Pulmonary artery endothelial cell (primary cell): ENCODE measurements at regions not wholly inside any gene's neighbourhood (a gene's known extent, or its start where the extent isn't known, plus 50 kb on each side); places are given as distances from the start of the nearest gene placed in this dataset.

Source experiments
- DNase-seq: peaks from one replicate; pipeline ENCODE4 v3.0.0-alpha.2; 2011; ENCODE audit warnings: low read depth, low spot score

DNA sequence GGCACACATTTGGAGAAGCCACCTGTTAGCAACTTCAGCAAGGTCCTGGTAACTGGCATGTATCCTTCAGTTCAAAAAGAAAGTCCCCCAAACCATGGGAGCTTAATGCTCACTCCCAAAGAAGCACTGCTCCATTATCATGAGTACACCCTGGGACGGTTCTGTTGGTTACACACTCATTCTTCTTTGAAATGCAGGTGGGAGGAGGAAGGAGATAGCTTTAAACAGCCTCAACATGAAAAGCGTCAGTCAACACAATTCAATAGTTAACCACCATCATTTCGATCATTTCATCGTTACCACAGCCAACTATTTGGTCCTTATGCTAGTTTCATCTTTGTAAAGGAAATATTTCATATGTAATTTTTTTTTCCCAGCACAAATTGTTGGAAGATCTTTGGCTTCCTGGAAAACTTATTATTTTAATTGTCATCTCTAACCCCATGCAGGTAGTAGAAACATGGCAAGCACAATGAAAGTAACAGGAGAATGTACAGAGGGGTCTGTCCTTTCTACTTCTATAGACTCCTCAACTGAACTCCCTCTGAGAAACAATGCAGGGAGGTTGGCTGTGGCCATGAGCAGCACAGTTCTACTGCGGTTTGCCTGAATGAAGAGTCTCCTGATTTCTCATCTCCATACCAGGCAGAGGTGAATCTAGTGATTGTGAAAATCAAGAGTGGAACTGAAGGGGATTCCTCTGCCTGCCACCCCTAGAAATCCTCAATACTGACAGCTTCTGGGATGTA is 196.4 kb upstream of the FOXN3 start:
- DNase-seq = no peak

DNA sequence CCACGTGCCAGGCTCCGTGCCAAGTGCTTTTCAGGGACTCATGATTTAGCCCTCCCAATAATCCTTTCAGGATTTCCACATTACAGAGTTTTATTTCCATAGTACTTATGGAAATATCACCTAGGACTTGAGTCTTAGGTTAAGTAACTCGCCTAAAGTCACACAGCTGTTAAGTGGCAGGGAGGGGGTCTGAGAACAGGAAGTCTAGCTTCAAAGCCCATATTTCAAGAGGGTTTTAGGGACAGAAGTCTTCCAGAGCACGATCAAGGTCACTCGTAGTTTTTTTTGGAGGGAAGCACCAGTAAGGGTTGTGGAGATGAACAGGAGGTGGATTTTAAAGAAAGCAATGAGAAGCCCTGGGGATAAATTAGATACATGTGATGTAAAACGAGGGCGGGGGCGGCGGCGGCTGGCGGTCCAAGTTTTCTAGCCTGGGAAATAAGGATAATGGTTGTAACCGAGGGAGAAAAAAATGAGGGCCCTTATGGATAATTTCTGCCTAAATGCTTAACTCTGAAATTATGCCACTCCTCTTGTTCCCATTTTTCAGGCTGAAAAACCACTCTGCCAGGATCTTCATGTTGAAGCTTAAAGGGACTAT is 192.6 kb upstream of the FOXN3 start:
- no peak for DNase-seq

GRCh38 chr14:89607453-89607852 is 190.4 kb upstream of the FOXN3 start:
- DNase-seq = no peak

- DNase-seq = no peak
Measured at GRCh38 chr14:89603938-89604480, 187.0 kb upstream of the FOXN3 start.

- no peak for DNase-seq
Measured at GRCh38 chr14:89600950-89601826, 184.2 kb upstream of the FOXN3 start.

DNA sequence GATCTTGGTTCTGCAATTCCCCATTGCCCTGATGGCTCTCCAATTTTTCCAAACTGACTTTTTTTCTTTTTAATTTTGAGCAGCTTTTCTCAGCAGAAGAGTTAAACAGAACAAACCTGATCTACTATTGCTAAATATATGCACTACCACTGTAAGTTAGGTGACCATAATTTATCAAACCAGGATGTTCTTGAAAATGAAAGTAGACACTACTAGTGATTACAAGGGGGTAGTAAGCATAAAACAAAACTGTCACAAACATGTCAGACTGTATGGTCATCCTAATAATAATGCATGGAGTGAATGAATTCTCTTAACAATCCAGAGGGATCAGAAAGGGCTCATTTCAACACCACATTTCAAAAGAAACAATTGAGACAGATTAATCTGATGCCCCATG is 183.0 kb upstream of the FOXN3 start:
- no peak for DNase-seq

DNA sequence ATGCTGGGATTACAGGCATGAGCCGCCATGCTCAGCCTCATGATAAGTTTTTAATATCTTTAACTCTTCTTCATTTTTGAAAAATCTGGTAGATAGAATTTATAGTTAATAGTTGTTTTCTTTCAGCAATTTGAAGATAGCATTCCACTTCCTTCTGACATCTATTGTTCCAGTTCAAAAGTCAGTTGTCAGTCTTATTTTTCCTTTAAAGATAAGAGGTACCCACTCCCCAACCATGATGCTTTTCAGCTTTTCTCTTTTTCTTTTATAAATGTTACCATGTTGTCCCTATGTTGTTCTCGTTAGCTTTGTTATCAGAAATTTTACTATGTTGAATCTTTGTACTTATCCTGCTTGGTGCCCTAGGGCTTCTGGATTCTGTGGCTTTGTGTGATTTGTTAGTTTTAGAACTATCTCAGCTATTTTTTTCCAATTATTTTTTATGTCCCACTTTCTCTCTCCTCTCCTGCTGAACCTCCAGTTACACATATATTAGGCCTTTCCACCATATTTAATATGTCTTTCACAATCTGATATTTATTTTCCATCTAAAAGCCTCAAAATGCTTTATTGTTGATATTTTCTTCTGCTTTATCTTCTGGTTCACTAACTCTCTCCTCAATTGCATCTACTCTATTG is 181.6 kb upstream of the FOXN3 start:
- DNase-seq = no peak

GRCh38 chr14:89592961-89593360 is 175.9 kb upstream of the FOXN3 start:
- no peak for DNase-seq

DNA sequence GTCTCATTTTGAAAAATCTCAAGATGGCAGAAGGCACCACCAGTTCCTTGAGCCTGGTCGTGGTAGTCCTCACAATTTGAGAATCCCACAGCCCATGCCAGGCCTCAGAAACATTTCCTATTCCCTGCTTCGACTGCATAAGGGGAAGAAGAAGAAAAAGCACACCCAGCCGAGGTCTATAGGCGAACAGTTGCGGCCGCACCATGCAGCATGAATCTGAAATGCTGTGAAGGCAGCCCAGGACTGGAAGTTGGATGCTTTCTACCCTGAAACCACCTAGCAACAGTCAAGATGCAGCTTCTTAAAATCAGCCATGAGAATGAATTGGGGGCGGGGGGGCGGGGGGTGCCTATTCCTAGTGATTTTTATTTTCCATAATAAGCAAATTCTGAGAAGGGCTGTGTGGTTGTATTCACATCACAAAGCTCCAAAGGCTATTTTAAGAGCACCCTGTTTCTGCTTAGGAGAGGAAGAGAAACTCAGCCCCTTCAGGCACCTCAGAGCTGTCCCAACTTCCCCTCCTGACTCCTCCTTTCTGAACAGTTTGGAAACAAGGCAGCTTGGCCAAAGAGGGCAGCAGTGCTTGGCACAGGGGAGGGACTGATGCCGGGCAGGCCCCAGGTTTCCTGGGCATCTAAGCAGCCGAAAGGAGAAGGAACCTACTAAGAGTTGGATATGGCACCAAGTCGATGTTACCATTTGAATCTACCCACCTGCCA is 172.5 kb upstream of the FOXN3 start:
- no peak for DNase-seq

GRCh38 chr14:89588840-89589296 is 171.8 kb upstream of the FOXN3 start:
- DNase-seq = no peak

GRCh38 chr14:89588016-89588415 is 171.0 kb upstream of the FOXN3 start:
- no peak for DNase-seq

- no peak for DNase-seq
Measured at GRCh38 chr14:89587136-89587420, 170.0 kb upstream of the FOXN3 start.

- no peak for DNase-seq
Measured at GRCh38 chr14:89586258-89587135, 169.5 kb upstream of the FOXN3 start.

GRCh38 chr14:89578156-89578555 is 161.1 kb upstream of the FOXN3 start:
- DNase-seq = no peak

DNA sequence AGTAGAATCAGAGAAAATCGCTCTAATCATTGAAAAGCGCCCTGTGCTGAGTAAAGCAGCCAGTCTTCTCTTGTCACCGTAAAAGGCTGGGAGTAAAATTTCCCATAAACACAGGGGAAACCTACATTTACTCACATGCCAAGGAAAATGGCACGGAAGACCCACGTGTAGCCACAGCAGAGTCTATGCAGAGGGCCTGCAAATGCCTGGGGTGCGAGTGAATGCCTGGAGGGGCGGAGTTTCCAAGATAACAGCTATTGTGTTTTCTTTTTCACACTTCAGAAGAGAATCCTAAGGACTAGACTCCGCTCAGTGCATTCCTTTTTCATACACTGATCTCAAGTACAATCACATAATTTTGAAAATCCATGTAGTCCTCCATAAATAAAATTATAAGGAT is 159.9 kb upstream of the FOXN3 start:
- DNase-seq = no peak

DNA sequence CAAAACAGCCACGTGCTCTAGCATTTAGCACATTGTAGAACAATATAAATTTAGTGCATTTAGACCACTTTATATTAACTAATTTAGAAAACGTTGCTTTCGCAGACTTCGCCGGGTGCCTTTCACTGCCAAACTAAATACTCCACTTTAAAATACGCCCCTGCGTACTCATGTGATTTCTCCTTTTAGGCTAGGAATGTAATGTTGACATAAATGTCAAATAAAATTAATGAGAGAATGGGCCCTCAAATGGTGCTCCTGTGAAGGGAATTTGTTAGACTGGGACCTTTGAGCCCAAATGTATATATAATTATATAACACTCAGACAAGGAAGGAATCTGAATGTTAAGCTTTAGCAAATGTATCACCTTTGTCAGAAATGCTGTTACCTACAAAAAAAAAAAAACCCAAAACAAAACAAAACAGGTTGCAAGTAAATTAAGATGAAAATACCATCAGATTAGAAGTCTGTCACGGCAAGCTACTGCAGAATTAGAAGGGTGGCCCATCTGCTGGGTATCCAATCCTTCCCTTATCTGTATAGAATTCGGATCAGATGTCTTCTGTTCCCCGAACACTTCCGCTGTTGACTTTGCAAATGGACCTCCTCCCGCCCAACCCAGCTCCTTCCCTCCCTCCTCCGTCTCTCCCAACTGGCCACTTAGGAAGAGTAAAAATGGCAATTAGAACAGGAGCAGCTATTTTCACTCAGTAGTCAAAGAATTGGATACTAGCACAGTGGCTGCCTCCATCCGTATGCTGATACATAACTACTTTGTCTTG is 159.3 kb upstream of the FOXN3 start:
- DNase-seq = no peak

DNA sequence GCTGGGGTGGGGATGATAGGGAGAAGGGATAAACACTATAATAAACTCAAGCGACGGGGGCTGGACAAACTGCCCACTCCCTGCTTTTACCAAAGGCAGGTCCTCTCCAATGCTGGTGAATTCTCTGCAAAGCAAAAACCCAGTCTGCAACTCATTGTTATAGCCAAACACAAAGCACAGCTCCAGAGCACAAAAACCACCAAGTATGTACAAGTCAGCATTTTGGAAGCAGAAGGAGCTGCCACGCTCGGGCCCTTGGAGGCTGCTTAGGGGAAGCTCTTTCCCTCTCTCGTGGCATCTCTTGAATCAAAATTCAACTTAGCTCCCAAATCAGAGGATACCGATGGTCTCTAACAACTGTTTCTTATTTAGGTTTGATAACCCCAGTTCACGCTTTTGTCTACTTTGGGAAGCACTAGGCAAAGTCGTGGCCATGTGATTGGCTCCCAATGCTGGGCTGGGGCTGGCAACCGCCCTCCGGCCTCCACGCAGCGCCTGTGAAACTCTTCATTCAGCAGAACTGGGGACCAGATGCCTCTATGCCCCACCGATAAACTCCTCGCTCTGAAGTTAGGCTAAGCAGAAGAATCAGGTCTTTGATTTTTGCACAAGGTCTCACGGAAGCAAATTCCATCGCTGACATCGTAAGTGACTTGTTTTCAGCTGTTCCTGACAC is 158.5 kb upstream of the FOXN3 start:
- DNase-seq = no peak

- no peak for DNase-seq
Measured at GRCh38 chr14:89574420-89574819, 157.4 kb upstream of the FOXN3 start.

GRCh38 chr14:89573399-89573657 is 156.3 kb upstream of the FOXN3 start:
- no peak for DNase-seq
